HG03432 (cell line): ENCODE measurements at regions not wholly inside any gene's neighbourhood (a gene's known extent, or its start where the extent isn't known, plus 50 kb on each side); places are given as distances from the start of the nearest gene placed in this dataset.
A peak's percentile ranks its signal among the peaks of the same experiment; 100 is the strongest.

Source experiments
- ATAC-seq: cut with Tn5 transposase; IDR thresholded peaks from one replicate; pipeline ENCODE4 v1.9.1; 2021; ENCODE audit warnings: mild to moderate bottlenecking, moderate library complexity; ENCODE audit not compliant: unreplicated experiment

- ATAC-seq = peak; percentile 43
These were observed 56.9 kb upstream of the RGS1 start for GRCh38 chr1:192518700-192519099.

- no peak for ATAC-seq
These were observed 53.8 kb upstream of the RGS1 start for GRCh38 chr1:192521734-192522133.

- ATAC-seq = no peak
These were observed 52.9 kb upstream of the RGS1 start for GRCh38 chr1:192522673-192523072.

- ATAC-seq = no peak
These were observed 51.4 kb upstream of the RGS1 start for GRCh38 chr1:192524223-192524622.
